ENCODE measurements at regions not wholly inside any gene's neighbourhood (a gene's known extent, or its start where the extent isn't known, plus 50 kb on each side); places are given as distances from the start of the nearest gene placed in this dataset.

- DNase-seq = no peak
Observed at GRCh38 chr7:115113131-115113530, 191.2 kb downstream of the MDFIC start.

GRCh38 chr7:115110523-115110922 is 188.6 kb downstream of the MDFIC start:
- DNase-seq = no peak

GRCh38 chr7:115106316-115106715 is 184.4 kb downstream of the MDFIC start:
- no peak for DNase-seq

- no peak for DNase-seq
Observed at GRCh38 chr7:115102738-115103137, 180.8 kb downstream of the MDFIC start.

- no peak for DNase-seq
Observed at GRCh38 chr7:115101199-115101598, 179.3 kb downstream of the MDFIC start.

GRCh38 chr7:115099906-115100305 is 178.0 kb downstream of the MDFIC start:
- no peak for DNase-seq

GRCh38 chr7:115097175-115097671 is 175.3 kb downstream of the MDFIC start:
- DNase-seq = no peak

- DNase-seq = no peak
Observed at GRCh38 chr7:115096262-115096661, 174.4 kb downstream of the MDFIC start.

GRCh38 chr7:115094163-115094562 is 172.3 kb downstream of the MDFIC start:
- DNase-seq = no peak

- DNase-seq = no peak
Observed at GRCh38 chr7:115088893-115089292, 167.0 kb downstream of the MDFIC start.

GRCh38 chr7:115087437-115087836 is 165.5 kb downstream of the MDFIC start:
- no peak for DNase-seq

- no peak for DNase-seq
Observed at GRCh38 chr7:115086146-115086841, 164.4 kb downstream of the MDFIC start.

GRCh38 chr7:115085421-115085820 is 163.5 kb downstream of the MDFIC start:
- no peak for DNase-seq

- DNase-seq = no peak
Observed at GRCh38 chr7:115083935-115084334, 162.0 kb downstream of the MDFIC start.

GRCh38 chr7:115081772-115082171 is 159.9 kb downstream of the MDFIC start:
- DNase-seq = no peak

GRCh38 chr7:115078851-115079250 is 157.0 kb downstream of the MDFIC start:
- DNase-seq = no peak

- no peak for DNase-seq
Observed at GRCh38 chr7:115078386-115078785, 156.5 kb downstream of the MDFIC start.

- DNase-seq = no peak
Observed at GRCh38 chr7:115070311-115070710, 148.4 kb downstream of the MDFIC start.

Measured in DMS153 (cell line).